NCI-H1436 (cell line): ENCODE measurements at regions not wholly inside any gene's neighbourhood (a gene's known extent, or its start where the extent isn't known, plus 50 kb on each side); places are given as distances from the start of the nearest gene placed in this dataset.

ENCODE experiments used
- DNase-seq: peaks from one replicate; lab custom pipeline; 2025; lab: John Stamatoyannopoulos, UW

DNA sequence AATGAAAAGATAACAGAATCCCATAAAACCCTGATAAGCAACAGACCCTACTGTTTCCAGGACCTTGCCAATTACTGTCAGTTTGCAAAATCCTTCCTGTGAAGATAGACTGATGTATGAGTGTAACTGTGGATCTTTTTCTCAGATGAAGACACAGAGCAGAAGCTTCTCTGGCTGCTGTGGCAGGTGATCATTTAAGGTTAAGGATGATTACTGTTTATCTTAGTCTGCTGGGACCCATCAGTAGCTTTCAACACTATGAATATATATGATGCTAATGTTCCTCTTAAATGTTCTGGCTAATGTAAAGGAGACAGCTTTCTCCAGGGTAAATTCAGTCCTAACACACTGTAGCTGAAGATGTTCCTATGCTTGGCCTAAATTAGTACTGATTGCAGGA lies 56.0 kb upstream of the CTTNBP2 start:
- DNase-seq: no peak

- DNase-seq: no peak
These were observed 58.1 kb upstream of the CTTNBP2 start for GRCh38 chr7:117931314-117931713.

DNA sequence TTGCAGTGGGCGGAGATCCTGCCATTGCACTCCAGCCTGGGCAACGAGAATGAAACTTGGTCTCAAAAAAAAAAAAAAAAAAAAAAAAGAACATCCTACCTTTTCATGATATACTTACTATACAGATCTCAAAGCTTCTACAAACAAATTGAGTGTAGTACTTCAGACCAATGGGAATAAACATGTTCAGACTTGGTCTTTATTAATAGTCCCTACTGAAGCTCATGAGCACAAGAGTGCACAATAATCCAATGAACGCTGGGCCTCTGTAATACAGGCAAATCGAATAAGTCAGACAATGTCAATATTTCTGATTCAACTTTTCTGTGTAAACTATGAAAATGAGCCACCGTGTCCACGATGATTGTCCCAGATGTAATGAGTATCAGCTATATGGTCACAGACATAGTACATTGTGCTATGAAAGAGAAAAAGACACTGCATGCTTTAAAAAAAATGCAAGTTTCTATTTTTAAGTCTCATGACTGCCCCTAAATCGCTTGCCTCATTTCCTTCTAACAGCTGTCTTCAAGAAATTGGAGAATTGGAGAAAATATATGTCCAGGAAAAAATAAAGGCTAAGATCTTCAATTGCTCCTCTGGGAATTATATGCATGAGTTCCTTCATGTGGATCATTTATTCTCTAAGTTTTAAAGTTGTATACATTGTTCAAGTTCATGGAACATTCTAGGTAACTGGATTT lies 64.0 kb upstream of the CTTNBP2 start:
- DNase-seq: no peak

GRCh38 chr7:117937753-117938483 lies 64.7 kb upstream of the CTTNBP2 start:
- DNase-seq: no peak

GRCh38 chr7:117941138-117941810 lies 68.0 kb upstream of the CTTNBP2 start:
- no peak for DNase-seq

- DNase-seq: no peak
These were observed 69.5 kb upstream of the CTTNBP2 start for GRCh38 chr7:117942780-117943179.

- DNase-seq: no peak
These were observed 71.6 kb upstream of the CTTNBP2 start for GRCh38 chr7:117944886-117945285.

GRCh38 chr7:117946151-117946633 lies 73.0 kb upstream of the CTTNBP2 start:
- no peak for DNase-seq

DNA sequence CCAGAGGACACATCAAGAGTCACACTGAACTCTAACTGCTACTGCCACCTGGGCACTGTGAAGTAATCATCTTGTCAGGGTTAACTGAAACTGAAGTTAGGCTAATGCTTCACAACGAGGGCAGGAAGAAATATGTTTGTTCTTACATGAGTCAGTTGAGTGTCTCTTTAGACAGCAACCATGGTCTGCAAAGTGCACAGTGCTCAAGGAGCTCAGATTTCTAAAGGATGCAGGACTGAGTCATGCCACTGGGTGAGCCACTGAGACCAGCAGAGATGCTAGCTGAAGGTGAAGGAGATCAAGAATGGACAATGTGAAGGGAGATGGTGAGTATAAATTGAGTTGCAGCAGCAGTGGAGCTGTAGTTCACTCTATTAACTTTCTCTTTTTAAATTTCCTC lies 76.0 kb upstream of the CTTNBP2 start:
- no peak for DNase-seq

- no peak for DNase-seq
These were observed 77.5 kb upstream of the CTTNBP2 start for GRCh38 chr7:117950601-117951260.

DNA sequence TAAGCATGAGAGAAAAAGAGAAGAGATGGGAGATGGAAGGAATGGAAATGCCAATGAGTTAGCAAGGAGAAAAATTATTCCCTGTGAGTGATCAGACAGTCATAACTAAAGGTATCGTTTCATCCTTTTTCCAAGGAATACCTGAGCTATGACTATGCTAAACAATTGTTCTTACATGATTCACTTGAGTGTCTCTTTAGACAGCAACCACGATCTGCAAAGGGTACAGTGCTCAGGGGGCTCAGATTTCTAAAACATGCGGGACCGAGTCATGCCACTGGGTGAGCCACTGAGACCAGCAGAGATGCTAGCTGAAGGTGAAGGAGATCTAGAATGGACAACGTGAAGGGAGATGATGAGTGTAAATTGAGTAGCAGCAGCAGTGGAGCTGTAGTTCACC lies 78.0 kb upstream of the CTTNBP2 start:
- no peak for DNase-seq

GRCh38 chr7:117951691-117952280 lies 78.5 kb upstream of the CTTNBP2 start:
- DNase-seq: no peak

GRCh38 chr7:117955046-117955445 lies 81.8 kb upstream of the CTTNBP2 start:
- DNase-seq: no peak

DNA sequence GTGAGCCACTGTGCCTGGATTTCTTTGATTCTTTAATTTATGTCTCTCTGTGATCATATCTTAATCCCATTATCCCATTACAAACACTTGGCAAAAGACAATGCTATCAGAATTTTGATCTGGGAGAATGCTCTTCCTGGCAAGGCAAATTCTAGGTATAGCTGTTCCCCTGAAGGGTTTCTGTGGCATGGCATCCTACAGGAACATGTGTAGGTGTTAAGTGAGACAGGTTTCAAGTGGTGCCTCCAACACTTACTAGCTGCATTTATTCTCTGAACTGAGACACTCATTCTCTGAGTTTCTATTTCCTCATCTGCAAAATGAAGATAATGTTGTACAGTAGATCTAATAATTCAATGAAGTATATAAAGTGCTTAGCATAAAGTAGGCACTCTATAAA lies 87.1 kb upstream of the CTTNBP2 start:
- no peak for DNase-seq

GRCh38 chr7:117961235-117961634 lies 88.0 kb upstream of the CTTNBP2 start:
- no peak for DNase-seq

DNA sequence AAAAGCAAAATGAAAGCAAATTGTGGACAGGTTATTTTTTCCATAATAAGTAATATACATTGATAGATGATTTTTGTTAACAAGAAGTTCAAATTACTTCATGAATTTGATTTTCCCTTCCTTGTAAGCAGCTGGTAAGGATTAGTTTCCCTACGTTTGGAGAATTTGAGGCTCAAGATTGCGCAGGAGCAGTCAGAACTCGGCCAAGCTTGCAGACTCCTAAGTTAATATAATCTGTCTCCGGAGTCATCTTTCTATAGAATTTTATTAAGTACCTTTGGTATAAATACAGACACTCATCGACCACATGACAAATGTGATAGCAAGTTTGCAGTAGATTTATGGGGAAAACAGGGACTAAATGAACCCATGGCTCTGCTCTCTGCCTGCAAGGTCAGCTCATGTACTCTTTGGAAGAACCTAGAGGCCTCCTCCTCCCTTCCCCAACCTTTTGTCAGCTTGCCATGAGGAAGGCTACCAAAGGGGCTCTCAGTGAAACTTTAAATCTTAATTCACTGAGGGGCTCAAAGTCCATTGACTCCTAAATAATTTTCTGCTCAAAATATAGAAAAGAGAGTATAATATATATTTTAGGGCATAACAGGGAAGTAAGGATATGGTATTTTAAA lies 89.2 kb upstream of the CTTNBP2 start:
- no peak for DNase-seq

DNA sequence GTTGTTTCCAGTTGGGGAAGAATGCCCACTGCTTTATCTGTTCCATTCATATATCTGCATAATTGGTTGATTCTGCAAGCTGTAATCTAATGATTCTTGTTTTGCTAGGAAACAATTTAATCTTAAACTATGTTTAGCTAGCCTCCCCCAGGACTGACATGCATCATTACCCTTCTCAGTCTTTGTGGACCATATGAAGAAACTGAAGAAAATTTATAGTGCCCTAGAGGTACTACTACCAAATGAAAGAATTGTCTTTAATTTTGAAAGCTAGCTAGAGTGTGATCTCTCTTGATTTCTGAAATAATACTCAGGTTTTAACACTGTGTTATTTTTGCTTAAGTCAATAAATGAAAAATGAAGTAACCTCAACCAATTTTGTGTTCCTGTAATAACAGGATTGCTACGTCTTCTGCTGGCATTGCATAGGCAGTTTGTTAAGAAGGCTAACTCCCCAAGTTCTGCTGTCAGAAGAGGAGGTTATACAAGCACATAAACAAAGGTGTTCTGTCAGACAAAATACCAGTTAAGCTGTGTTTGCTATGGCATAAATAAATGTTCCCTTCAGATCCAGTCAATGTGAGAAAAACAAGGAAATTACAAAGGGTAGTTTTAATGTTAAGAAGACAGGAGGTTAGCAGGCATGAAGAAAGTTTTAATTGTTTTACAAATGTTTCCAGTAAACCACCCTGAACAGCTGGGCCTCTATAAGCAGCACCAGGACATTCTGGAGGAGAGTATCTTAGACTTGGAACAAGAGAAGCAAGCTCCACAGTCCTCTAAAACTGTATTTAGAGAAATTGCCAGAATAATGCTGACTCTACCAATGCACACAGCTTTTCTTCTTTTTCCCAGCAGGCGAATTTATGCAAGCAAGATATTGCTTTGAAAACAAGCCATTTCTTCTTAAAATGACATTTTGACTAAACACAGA lies 90.3 kb upstream of the CTTNBP2 start:
- no peak for DNase-seq

- no peak for DNase-seq
These were observed 97.6 kb upstream of the CTTNBP2 start for GRCh38 chr7:117970801-117971200.

GRCh38 chr7:117971556-117972244 lies 98.5 kb upstream of the CTTNBP2 start:
- DNase-seq: no peak

- DNase-seq: no peak
These were observed 99.4 kb upstream of the CTTNBP2 start for GRCh38 chr7:117972606-117973005.
